GM21526 (cell line): ENCODE measurements at regions not wholly inside any gene's neighbourhood (a gene's known extent, or its start where the extent isn't known, plus 50 kb on each side); places are given as distances from the start of the nearest gene placed in this dataset.
"Not testable (repeated sequence)": the region's sequence is repeated elsewhere in the genome, so short reads cannot be mapped to it uniquely, and the experiment has no call there.

Experiments used
- ATAC-seq: cut with Tn5 transposase; IDR thresholded peaks from one replicate; pipeline ENCODE4 v1.9.1; 2021; ENCODE audit warnings: moderate library complexity; ENCODE audit not compliant: unreplicated experiment, low FRiP score

GRCh38 chr1:96598416-96599168, 123.0 kb upstream of the PTBP2 start:
- no peak for ATAC-seq

- ATAC-seq: not testable (repeated sequence)
Observed at GRCh38 chr1:96604620-96605019, 117.0 kb upstream of the PTBP2 start.

GRCh38 chr1:96617375-96617774, 104.2 kb upstream of the PTBP2 start:
- not testable (repeated sequence) for ATAC-seq

GRCh38 chr1:96632045-96632664, 89.4 kb upstream of the PTBP2 start:
- no peak for ATAC-seq

- no peak for ATAC-seq
Observed at GRCh38 chr1:96633695-96634094, 87.9 kb upstream of the PTBP2 start.

GRCh38 chr1:96634883-96635282, 86.7 kb upstream of the PTBP2 start:
- no peak for ATAC-seq

GRCh38 chr1:96641282-96641681, 80.3 kb upstream of the PTBP2 start:
- ATAC-seq: no peak

GRCh38 chr1:96643519-96643918, 78.1 kb upstream of the PTBP2 start:
- no peak for ATAC-seq

- ATAC-seq: no peak
Observed at GRCh38 chr1:96649301-96649700, 72.3 kb upstream of the PTBP2 start.

- no peak for ATAC-seq
Observed at GRCh38 chr1:96651517-96651916, 70.1 kb upstream of the PTBP2 start.

GRCh38 chr1:96660051-96660450, 61.5 kb upstream of the PTBP2 start:
- ATAC-seq: no peak

- ATAC-seq: no peak
Observed at GRCh38 chr1:96660503-96660902, 61.1 kb upstream of the PTBP2 start.
